K562 (cell line): ENCODE measurements at regions not wholly inside any gene's neighbourhood (a gene's known extent, or its start where the extent isn't known, plus 50 kb on each side); places are given as distances from the start of the nearest gene placed in this dataset.

Source experiments
- BRF1 ChIP-seq: IDR thresholded peaks from 3 replicates; pipeline ENCODE4 v1.6.1; 2011; ENCODE audit warnings: borderline replicate concordance, mild to moderate bottlenecking; ENCODE audit not compliant: insufficient read length; ENCODE audit errors: extremely low read depth
- NFATC3 ChIP-seq: fragments of 450-650 bp; IDR thresholded peaks from 2 replicates; pipeline ENCODE4 v1.6.1; 2017; ENCODE audit warnings: mild to moderate bottlenecking
- RFX5 ChIP-seq: IDR thresholded peaks from 2 replicates; pipeline ENCODE4 v1.6.1; 2011; ENCODE audit warnings: low read depth, mild to moderate bottlenecking, improper control_type of control experiment, low read length
- TF ChIP-seq, protein P1 (sequence below), 3 experiments: IDR thresholded peaks in 2 of 3; conservative IDR thresholded peaks in 1 of 3; 2 replicates each; pipeline ENCODE4 v1.5.1; 2011 to 2012; ENCODE audit warnings: low read length in 3 of 3, mild to moderate bottlenecking in 3 of 3, control low read depth in 2 of 3, improper control_type of control experiment in 1 of 3, inconsistent platforms in 1 of 3, low read depth in 1 of 3, mixed read lengths in 1 of 3, moderate library complexity in 1 of 3; ENCODE audit not compliant: insufficient read depth in 2 of 3
- TF ChIP-seq, protein P2 (sequence below), 2 experiments: fragments of 450-650 bp; formaldehyde crosslinking in 1 of 2; IDR thresholded peaks; 2 replicates each; pipeline versions ENCODE4 v1.4.0 to v1.6.1; 2014 to 2020; ENCODE audit warnings: mild to moderate bottlenecking in 2 of 2, borderline replicate concordance in 1 of 2, low read depth in 1 of 2

- TF ChIP-seq, protein P1, sequence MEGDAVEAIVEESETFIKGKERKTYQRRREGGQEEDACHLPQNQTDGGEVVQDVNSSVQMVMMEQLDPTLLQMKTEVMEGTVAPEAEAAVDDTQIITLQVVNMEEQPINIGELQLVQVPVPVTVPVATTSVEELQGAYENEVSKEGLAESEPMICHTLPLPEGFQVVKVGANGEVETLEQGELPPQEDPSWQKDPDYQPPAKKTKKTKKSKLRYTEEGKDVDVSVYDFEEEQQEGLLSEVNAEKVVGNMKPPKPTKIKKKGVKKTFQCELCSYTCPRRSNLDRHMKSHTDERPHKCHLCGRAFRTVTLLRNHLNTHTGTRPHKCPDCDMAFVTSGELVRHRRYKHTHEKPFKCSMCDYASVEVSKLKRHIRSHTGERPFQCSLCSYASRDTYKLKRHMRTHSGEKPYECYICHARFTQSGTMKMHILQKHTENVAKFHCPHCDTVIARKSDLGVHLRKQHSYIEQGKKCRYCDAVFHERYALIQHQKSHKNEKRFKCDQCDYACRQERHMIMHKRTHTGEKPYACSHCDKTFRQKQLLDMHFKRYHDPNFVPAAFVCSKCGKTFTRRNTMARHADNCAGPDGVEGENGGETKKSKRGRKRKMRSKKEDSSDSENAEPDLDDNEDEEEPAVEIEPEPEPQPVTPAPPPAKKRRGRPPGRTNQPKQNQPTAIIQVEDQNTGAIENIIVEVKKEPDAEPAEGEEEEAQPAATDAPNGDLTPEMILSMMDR (IDR thresholded peaks at IDR 0.05 in 2 of 3, conservative IDR thresholded peaks at IDR 0.05 in 1 of 3; ENCODE audit: insufficient read depth in 2 of 3, low read depth in 1 of 3, low read length in 3 of 3) = no peak
- TF ChIP-seq, protein P2, sequence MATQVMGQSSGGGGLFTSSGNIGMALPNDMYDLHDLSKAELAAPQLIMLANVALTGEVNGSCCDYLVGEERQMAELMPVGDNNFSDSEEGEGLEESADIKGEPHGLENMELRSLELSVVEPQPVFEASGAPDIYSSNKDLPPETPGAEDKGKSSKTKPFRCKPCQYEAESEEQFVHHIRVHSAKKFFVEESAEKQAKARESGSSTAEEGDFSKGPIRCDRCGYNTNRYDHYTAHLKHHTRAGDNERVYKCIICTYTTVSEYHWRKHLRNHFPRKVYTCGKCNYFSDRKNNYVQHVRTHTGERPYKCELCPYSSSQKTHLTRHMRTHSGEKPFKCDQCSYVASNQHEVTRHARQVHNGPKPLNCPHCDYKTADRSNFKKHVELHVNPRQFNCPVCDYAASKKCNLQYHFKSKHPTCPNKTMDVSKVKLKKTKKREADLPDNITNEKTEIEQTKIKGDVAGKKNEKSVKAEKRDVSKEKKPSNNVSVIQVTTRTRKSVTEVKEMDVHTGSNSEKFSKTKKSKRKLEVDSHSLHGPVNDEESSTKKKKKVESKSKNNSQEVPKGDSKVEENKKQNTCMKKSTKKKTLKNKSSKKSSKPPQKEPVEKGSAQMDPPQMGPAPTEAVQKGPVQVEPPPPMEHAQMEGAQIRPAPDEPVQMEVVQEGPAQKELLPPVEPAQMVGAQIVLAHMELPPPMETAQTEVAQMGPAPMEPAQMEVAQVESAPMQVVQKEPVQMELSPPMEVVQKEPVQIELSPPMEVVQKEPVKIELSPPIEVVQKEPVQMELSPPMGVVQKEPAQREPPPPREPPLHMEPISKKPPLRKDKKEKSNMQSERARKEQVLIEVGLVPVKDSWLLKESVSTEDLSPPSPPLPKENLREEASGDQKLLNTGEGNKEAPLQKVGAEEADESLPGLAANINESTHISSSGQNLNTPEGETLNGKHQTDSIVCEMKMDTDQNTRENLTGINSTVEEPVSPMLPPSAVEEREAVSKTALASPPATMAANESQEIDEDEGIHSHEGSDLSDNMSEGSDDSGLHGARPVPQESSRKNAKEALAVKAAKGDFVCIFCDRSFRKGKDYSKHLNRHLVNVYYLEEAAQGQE (IDR thresholded peaks at IDR 0.05; ENCODE audit: borderline replicate concordance) = no peak
- TF ChIP-seq, protein P2 (CRISPR knock-in tag; IDR thresholded peaks at IDR 0.05; ENCODE audit: low read depth) = no peak
- no peak for TF ChIP-seq NFATC3
- no peak for TF ChIP-seq BRF1
- no peak for TF ChIP-seq RFX5
Observed at GRCh38 chr13:47184321-47184720, 287.5 kb upstream of the HTR2A start.
